CD14-positive monocyte (primary cell): ENCODE measurements at regions not wholly inside any gene's neighbourhood (a gene's known extent, or its start where the extent isn't known, plus 50 kb on each side); places are given as distances from the start of the nearest gene placed in this dataset.

Experiments used
- DNase-seq, 3 donors: peaks; one replicate each; pipeline ENCODE4 v3.0.0-alpha.2; 2011 to 2022
- H2AFZ ChIP-seq: 2 replicates; pipeline ENCODE4 v1.6.0; 2012; ENCODE audit warnings: mild to moderate bottlenecking, low read depth, low read length, inconsistent platforms; ENCODE audit not compliant: insufficient read depth, poor library complexity, severe bottlenecking
- H3K27ac ChIP-seq, 2 donors: 1 replicate in 1 of 2; 2 replicates in 1 of 2; pipeline ENCODE4 v1.5.1; 2012 to 2013; ENCODE audit warnings: low read length in 2 of 2, control low read depth in 1 of 2, inconsistent platforms in 1 of 2, low read depth in 1 of 2, mild to moderate bottlenecking in 1 of 2
- H3K27me3 ChIP-seq, 2 donors: one replicate each; pipeline versions ENCODE4 v1.6.0 to v1.6.1; 2011 to 2013; ENCODE audit warnings: low read length in 2 of 2; ENCODE audit not compliant: control insufficient read depth in 2 of 2, insufficient read depth in 2 of 2
- H3K36me3 ChIP-seq, 2 donors: replicated peaks in 1 of 2; 1 replicate in 1 of 2; 2 replicates in 1 of 2; pipeline versions ENCODE4 v1.5.1 to v1.6.1; 2012 to 2013; ENCODE audit warnings: low read length in 2 of 2, control low read depth in 1 of 2, inconsistent platforms in 1 of 2, mild to moderate bottlenecking in 1 of 2; ENCODE audit not compliant: insufficient read depth in 2 of 2, control insufficient read depth in 1 of 2
- H3K4me1 ChIP-seq, 2 donors: 1 replicate in 1 of 2; 2 replicates in 1 of 2; pipeline versions ENCODE4 v1.5.1 to v1.6.1; 2012 to 2013; ENCODE audit warnings: low read length in 2 of 2, control low read depth in 1 of 2, inconsistent platforms in 1 of 2, mild to moderate bottlenecking in 1 of 2, moderate library complexity in 1 of 2; ENCODE audit not compliant: insufficient read depth in 2 of 2, control insufficient read depth in 1 of 2
- H3K4me2 ChIP-seq: replicated peaks from 2 replicates; pipeline ENCODE3; 2012; ENCODE audit warnings: low read length, moderate library complexity, mild to moderate bottlenecking; ENCODE audit not compliant: poor library complexity, severe bottlenecking; ENCODE audit errors: extremely low read depth
- H3K4me3 ChIP-seq, 3 experiments: fragments of 200-600 bp in 1 of 3; sonication (generic) in 1 of 3; replicated peaks in 1 of 3; 1 replicate in 2 of 3; 2 replicates in 1 of 3; pipeline ENCODE4 v1.5.1; 2011 to 2013; ENCODE audit warnings: low read length in 3 of 3, mild to moderate bottlenecking in 3 of 3, control low read depth in 2 of 3, low read depth in 2 of 3, inconsistent platforms in 1 of 3, moderate library complexity in 1 of 3
- H3K79me2 ChIP-seq: 2 replicates; pipeline ENCODE4 v1.6.0; 2012; ENCODE audit warnings: mild to moderate bottlenecking, control low read depth, inconsistent platforms, low read length, moderate library complexity; ENCODE audit not compliant: insufficient read depth
- H3K9ac ChIP-seq: 2 replicates; pipeline ENCODE4 v1.6.0; 2017; ENCODE audit warnings: low read length, mild to moderate bottlenecking; ENCODE audit not compliant: insufficient read depth, poor library complexity, severe bottlenecking
- H3K9me3 ChIP-seq, 2 donors: replicated peaks in 1 of 2; 1 replicate in 1 of 2; 2 replicates in 1 of 2; pipeline versions ENCODE4 v1.5.1 to v1.6.1; 2012 to 2013; ENCODE audit warnings: low read length in 2 of 2, control low read depth in 1 of 2; ENCODE audit not compliant: control insufficient read depth in 1 of 2, insufficient read depth in 1 of 2
- H4K20me1 ChIP-seq: 2 replicates; pipeline ENCODE4 v1.6.0; 2012; ENCODE audit warnings: mild to moderate bottlenecking, low read length, control low read depth, moderate library complexity; ENCODE audit not compliant: insufficient read depth
- H3K27ac Mint-ChIP-seq, 7 donors: one replicate each; pipeline ENCODE4 v1.8.0; 2020; ENCODE audit warnings: mild to moderate bottlenecking in 7 of 7, mixed read lengths in 7 of 7, moderate library complexity in 6 of 7, inconsistent platforms in 2 of 7
- H3K27me3 Mint-ChIP-seq, 3 donors: one replicate each; pipeline ENCODE4 v1.8.0; 2021 to 2022; ENCODE audit warnings: low read depth in 3 of 3, mild to moderate bottlenecking in 3 of 3, mixed read lengths in 3 of 3, moderate library complexity in 3 of 3, inconsistent platforms in 1 of 3
- H3K36me3 Mint-ChIP-seq, 2 donors: one replicate each; pipeline ENCODE4 v1.8.0; 2020; ENCODE audit warnings: mixed read lengths in 2 of 2, inconsistent platforms in 1 of 2, mild to moderate bottlenecking in 1 of 2
- H3K4me1 Mint-ChIP-seq: one replicate; pipeline ENCODE4 v1.8.0; 2020; ENCODE audit warnings: mild to moderate bottlenecking, mixed read lengths
- H3K4me3 Mint-ChIP-seq, 2 donors: one replicate each; pipeline ENCODE4 v1.8.0; 2020; ENCODE audit warnings: mild to moderate bottlenecking in 2 of 2, mixed read lengths in 2 of 2, moderate library complexity in 1 of 2
- H3K9me3 Mint-ChIP-seq, 7 donors: one replicate each; pipeline ENCODE4 v1.8.0; 2020 to 2022; ENCODE audit warnings: mixed read lengths in 7 of 7, mild to moderate bottlenecking in 6 of 7, moderate library complexity in 6 of 7, inconsistent platforms in 2 of 7
- CTCF ChIP-seq: fragments of 200-600 bp; IDR thresholded peaks from one replicate; pipeline ENCODE4 v1.8.0; 2022; ENCODE audit warnings: antibody characterized with exemption, mild to moderate bottlenecking
- WGBS: methylation state at CpG from one replicate; pipeline ENCODE4 v1.1.5; 2013; ENCODE audit warnings: missing lambda C conversion rate; ENCODE audit not compliant: insufficient coverage; 5-methylcytosine and 5-hydroxymethylcytosine counted together
- intact Hi-C, 2 donors: fragments of 100-400 bp; cut with micrococcal nuclease; formaldehyde crosslinking; loops; one replicate each; pipeline versions ENCODE4 v1.15.0 to v1.15.1; 2023

- Histone ChIP-seq H3K4me1 (no peaks in the 10 kb centered on the region), H3K27me3 (peaks cover 4 to 24% of the 10 kb centered on the region in 2 donors), H3K4me2 (no peak overlapping the region), H2AFZ (no peak overlapping the region), H4K20me1 (no peaks in the 10 kb centered on the region), H3K36me3 (no peaks in the 10 kb centered on the region), H3K4me3 (no peak overlapping the region), H3K27ac (no peak overlapping the region), H3K9me3 (peaks cover 16 to 23% of the 10 kb centered on the region in 2 donors), H3K9ac (no peak overlapping the region), H3K79me2 (no peaks in the 10 kb centered on the region)
- WGBS = 100% methylated on average over 2 of the region's 5 CpGs
- peaks cover 19 to 23% (median 22%) of the 10 kb centered on the region in 3 donors for H3K27me3 Mint-ChIP-seq
- intact Hi-C loops = no loop called here
- DNase-seq = no peak
- H3K4me3 Mint-ChIP-seq = no peak overlapping the region
- no peaks in the 10 kb centered on the region for H3K4me1 Mint-ChIP-seq
- peaks cover 11 to 30% (median 23%) of the 10 kb centered on the region in 7 donors for H3K9me3 Mint-ChIP-seq
- H3K27ac Mint-ChIP-seq = no peak overlapping the region
- H3K36me3 Mint-ChIP-seq = no peaks in the 10 kb centered on the region
- no peak for TF ChIP-seq CTCF
These were observed 191.3 kb downstream of the BMP7 start for GRCh38 chr20:57075181-57075580.

GRCh38 chr20:57075603-57076002 is 190.8 kb downstream of the BMP7 start:
- Histone ChIP-seq H3K79me2 (no peaks in the 10 kb centered on the region), H3K4me1 (no peaks in the 10 kb centered on the region), H2AFZ (no peak overlapping the region), H3K27ac (no peak overlapping the region), H3K9me3 (peaks cover 16 to 27% of the 10 kb centered on the region in 2 donors), H3K4me3 (no peak overlapping the region), H3K9ac (no peak overlapping the region), H4K20me1 (no peaks in the 10 kb centered on the region), H3K27me3 (peaks cover 4 to 21% of the 10 kb centered on the region in 2 donors), H3K36me3 (no peaks in the 10 kb centered on the region), H3K4me2 (no peak overlapping the region)
- intact Hi-C loops = no loop called here
- no peak overlapping the region for H3K4me3 Mint-ChIP-seq
- H3K27me3 Mint-ChIP-seq = peaks cover 19 to 20% (median 20%) of the 10 kb centered on the region in 3 donors
- no peak for DNase-seq
- no peaks in the 10 kb centered on the region for H3K36me3 Mint-ChIP-seq
- no peaks in the 10 kb centered on the region for H3K4me1 Mint-ChIP-seq
- peaks cover 12 to 31% (median 24%) of the 10 kb centered on the region in 7 donors for H3K9me3 Mint-ChIP-seq
- no peak overlapping the region for H3K27ac Mint-ChIP-seq
- no peak for TF ChIP-seq CTCF
